SK-N-SH (cell line): ENCODE measurements at regions not wholly inside any gene's neighbourhood (a gene's known extent, or its start where the extent isn't known, plus 50 kb on each side); places are given as distances from the start of the nearest gene placed in this dataset.

Experiments used
- CTCF ChIA-PET: fragments of 300-600, 350-600 bp; formaldehyde crosslinking; extraction: SDS; loops from one replicate; lab custom pipeline; 2021; lab: Yijun Ruan, JAX
- POLR2A ChIA-PET: fragments of 350-600 bp; sonication (Branson Sonifier 250); formaldehyde crosslinking; extraction: SDS; loops from one replicate; lab custom pipeline; 2020; ENCODE audit warnings: antibody characterized with exemption, inconsistent platforms; lab: Yijun Ruan, JAX
- DNase-seq: peaks from one replicate; pipeline ENCODE4 v3.0.0; 2012
- H2AFZ ChIP-seq: fragments of 200-600 bp; sonication (generic); 2 replicates; pipeline ENCODE4 v1.8.1; 2016; ENCODE audit warnings: antibody characterized with exemption, mild to moderate bottlenecking, low read depth
- H3F3A ChIP-seq: fragments of 200-600 bp; sonication (generic); replicated peaks from 2 replicates; pipeline ENCODE3; 2016; ENCODE audit warnings: antibody characterized with exemption, mild to moderate bottlenecking; ENCODE audit not compliant: insufficient read depth
- H3K27ac ChIP-seq, 2 experiments: fragments of 200-500 bp in 1 of 2; fragments of 200-600 bp in 1 of 2; sonication (Bioruptor generic) in 1 of 2; sonication (generic), shearing (Covaris generic) in 1 of 2; 2 replicates each; pipeline versions ENCODE4 v1.5.1 to v1.6.1; 2014 to 2016; ENCODE audit warnings: low read depth in 2 of 2, inconsistent platforms in 1 of 2, low read length in 1 of 2, mild to moderate bottlenecking in 1 of 2, mixed read lengths in 1 of 2
- H3K27me3 ChIP-seq: fragments of 200-600 bp; sonication (generic), shearing (Covaris generic); 2 replicates; pipeline ENCODE4 v1.6.1; 2016; ENCODE audit warnings: mixed run types; ENCODE audit not compliant: insufficient read depth
- H3K36me3 ChIP-seq, 2 experiments: fragments of 200-500 bp in 1 of 2; fragments of 200-600 bp in 1 of 2; sonication (Bioruptor generic) in 1 of 2; sonication (generic) in 1 of 2; replicated peaks in 1 of 2; 2 replicates each; pipeline versions ENCODE3 to v1.5.1; 2014 to 2016; ENCODE audit warnings: low read length in 1 of 2, mild to moderate bottlenecking in 1 of 2; ENCODE audit not compliant: insufficient read depth in 2 of 2, control insufficient read depth in 1 of 2
- H3K4me1 ChIP-seq, 2 experiments: fragments of 200-500 bp in 1 of 2; fragments of 200-600 bp in 1 of 2; sonication (Bioruptor generic) in 1 of 2; sonication (generic), shearing (Covaris generic) in 1 of 2; 2 replicates each; pipeline versions ENCODE4 v1.5.1 to v1.6.1; 2014 to 2016; ENCODE audit warnings: low read depth in 1 of 2, low read length in 1 of 2, mixed run types in 1 of 2; ENCODE audit not compliant: insufficient read depth in 2 of 2, control insufficient read depth in 1 of 2
- H3K4me2 ChIP-seq: fragments of 200-600 bp; sonication (generic), shearing (Covaris generic); 2 replicates; pipeline ENCODE4 v1.6.1; 2017; ENCODE audit warnings: mixed run types
- H3K4me3 ChIP-seq, 2 experiments: fragments of 200-500 bp in 1 of 2; fragments of 200-600 bp in 1 of 2; sonication (Bioruptor generic) in 1 of 2; sonication (generic), shearing (Covaris generic) in 1 of 2; 2 replicates each; pipeline versions ENCODE4 v1.5.1 to v1.8.1; 2014 to 2016; ENCODE audit warnings: low read depth in 2 of 2, inconsistent platforms in 1 of 2, low read length in 1 of 2, mild to moderate bottlenecking in 1 of 2, mixed read lengths in 1 of 2, moderate library complexity in 1 of 2
- H3K79me2 ChIP-seq: fragments of 200-600 bp; sonication (generic); 2 replicates; pipeline ENCODE4 v1.8.1; 2017; ENCODE audit warnings: mild to moderate bottlenecking; ENCODE audit not compliant: insufficient read depth
- H3K9ac ChIP-seq: fragments of 200-600 bp; sonication (generic); 2 replicates; pipeline ENCODE4 v1.6.1; 2017; ENCODE audit warnings: mixed run types
- H3K9me2 ChIP-seq: fragments of 200-600 bp; sonication (generic); 2 replicates; pipeline ENCODE4 v1.6.1; 2017; ENCODE audit warnings: mixed run types
- H3K9me3 ChIP-seq: fragments of 200-600 bp; sonication (generic); 2 replicates; pipeline ENCODE4 v1.6.1; 2017; ENCODE audit warnings: mixed run types, mild to moderate bottlenecking, moderate library complexity
- H4K20me1 ChIP-seq: fragments of 200-600 bp; sonication (generic); 2 replicates; pipeline ENCODE4 v1.6.1; 2017; ENCODE audit warnings: mild to moderate bottlenecking, mixed run types; ENCODE audit not compliant: insufficient read depth
- CTCF ChIP-seq: fragments of 200-600 bp; sonication (generic); IDR thresholded peaks from 2 replicates; pipeline ENCODE4 v1.6.1; 2017; ENCODE audit warnings: antibody characterized with exemption, mild to moderate bottlenecking, moderate library complexity
- FOSL2 ChIP-seq: IDR thresholded peaks from 2 replicates; pipeline ENCODE4 v1.4.0; 2012; ENCODE audit warnings: low read depth, mild to moderate bottlenecking, moderate library complexity, borderline replicate concordance
- FOXJ3 ChIP-seq: sonication (generic); formaldehyde crosslinking; IDR thresholded peaks from 2 replicates; pipeline ENCODE4 v1.5.1; 2020; ENCODE audit warnings: mild to moderate bottlenecking, missing genetic modification reagents
- GATA2 ChIP-seq: sonication (generic); formaldehyde crosslinking; IDR thresholded peaks from 2 replicates; pipeline ENCODE4 v1.5.0; 2020; ENCODE audit warnings: mild to moderate bottlenecking, missing genetic modification reagents
- NRF1 ChIP-seq: IDR thresholded peaks from 2 replicates; pipeline ENCODE4 v1.6.1; 2012; ENCODE audit warnings: low read depth, mild to moderate bottlenecking, low read length
- PBX3 ChIP-seq: IDR thresholded peaks from 2 replicates; pipeline ENCODE4; 2012
- RCOR1 ChIP-seq: fragments of 150-350 bp; IDR thresholded peaks from 2 replicates; pipeline ENCODE4 v1.6.1; 2017; ENCODE audit warnings: antibody characterized with exemption, low read length
- REST ChIP-seq: IDR thresholded peaks from 2 replicates; pipeline ENCODE4 v1.6.1; 2012; ENCODE audit warnings: mild to moderate bottlenecking, low read depth, low read length, moderate library complexity
- RXRA ChIP-seq: IDR thresholded peaks from 2 replicates; pipeline ENCODE4 v1.4.0; 2012; ENCODE audit warnings: low read depth, mild to moderate bottlenecking, borderline replicate concordance
- USF1 ChIP-seq: IDR thresholded peaks from 2 replicates; pipeline ENCODE4 v1.4.0; 2012; ENCODE audit warnings: low read depth, borderline replicate concordance
- WGBS: methylation state at CpG from one replicate; pipeline ENCODE4 v1.1.6; 2017; ENCODE audit warnings: low lambda C conversion rate; 5-methylcytosine and 5-hydroxymethylcytosine counted together

GRCh38 chr4:71151054-71151453 lies 157.6 kb downstream of the DCK start (continued):
- no peak for TF ChIP-seq RXRA
- TF ChIP-seq, all 33 proteins: peak for 0

GRCh38 chr4:71156616-71157015 lies 163.2 kb downstream of the DCK start:
- Histone ChIP-seq H3K9ac (no peak overlapping the region), H3K9me2 (no peaks in the 10 kb centered on the region), H3K4me3 (no peak overlapping the region), H3K4me1 (no peaks in the 10 kb centered on the region), H3F3A (no peaks in the 10 kb centered on the region), H2AFZ (no peak overlapping the region), H3K27ac (no peak overlapping the region), H3K79me2 (no peaks in the 10 kb centered on the region), H3K9me3 (no peaks in the 10 kb centered on the region), H4K20me1 (no peaks in the 10 kb centered on the region), H3K4me2 (no peak overlapping the region), H3K36me3 (no peaks in the 10 kb centered on the region), H3K27me3 (peaks cover 19% of the 10 kb centered on the region; the same call in 1 of the 2 replicates)
- CTCF ChIA-PET, result no interaction called here
- POLR2A ChIA-PET, result no interaction called here
- no peak for DNase-seq
- 1% methylated on average over 4 of the region's 4 CpGs for WGBS
- TF ChIP-seq REST, result no peak
- TF ChIP-seq GATA2 (CRISPR knock-in tag), result no peak
- TF ChIP-seq RCOR1, result no peak
- no peak for TF ChIP-seq NRF1
- no peak for TF ChIP-seq PBX3
- TF ChIP-seq CTCF, result no peak
- TF ChIP-seq USF1, result no peak
- TF ChIP-seq FOXJ3, result no peak
- TF ChIP-seq FOSL2, result no peak
